Activated T-cell treated with anti-CD3 and anti-CD28 coated beads for 24 hours (primary cell): ENCODE measurements at regions not wholly inside any gene's neighbourhood (a gene's known extent, or its start where the extent isn't known, plus 50 kb on each side); places are given as distances from the start of the nearest gene placed in this dataset.
"Not testable (repeated sequence)": the region's sequence is repeated elsewhere in the genome, so short reads cannot be mapped to it uniquely, and the experiment has no call there.

ENCODE experiments used
- DNase-seq: peaks from one replicate; pipeline ENCODE4 v3.0.0-alpha.2; 2020; ENCODE audit warnings: low read depth

- DNase-seq, result no peak
Observed at GRCh38 chr2:235219048-235219447, 267.2 kb downstream of the SH3BP4 start.

DNA sequence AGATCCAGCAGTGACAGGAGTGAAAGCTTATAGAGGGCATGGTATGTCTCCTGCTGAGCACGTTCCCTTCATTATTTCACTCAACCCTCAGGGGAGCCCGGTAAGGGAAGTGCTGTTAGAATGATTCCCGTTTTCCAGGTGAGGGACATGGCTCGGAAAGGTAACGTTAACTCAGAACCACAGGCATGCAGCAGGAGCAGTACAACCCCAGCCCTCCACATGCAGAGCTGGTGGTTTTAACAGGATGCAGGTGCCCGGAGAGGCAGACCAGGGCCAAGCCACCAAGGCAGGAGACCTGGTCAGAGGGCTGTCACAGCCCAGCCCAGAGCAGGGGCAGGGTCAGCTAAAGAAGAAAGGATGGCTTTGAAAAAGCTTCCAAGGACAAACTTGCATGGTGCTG lies 268.5 kb downstream of the SH3BP4 start:
- no peak for DNase-seq

DNA sequence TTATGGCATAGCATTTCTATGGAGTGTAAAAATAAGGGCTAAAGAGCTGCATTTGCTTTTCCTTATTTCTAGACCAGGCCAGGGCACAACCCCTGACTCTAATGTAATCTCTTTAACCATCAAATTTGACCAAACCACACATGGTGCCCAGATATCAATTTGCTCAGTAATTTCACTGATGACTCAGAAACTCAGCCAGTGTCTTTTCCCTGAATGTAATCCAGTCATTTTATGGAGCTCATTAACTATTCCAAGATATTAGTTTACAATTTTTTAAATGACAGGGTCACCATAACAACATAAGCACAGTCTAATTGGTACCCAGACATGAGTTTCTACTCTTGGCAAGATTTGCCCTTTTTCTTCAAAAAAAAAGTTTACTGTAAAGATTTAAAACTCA lies 270.8 kb upstream of the AGAP1 start:
- DNase-seq, result no peak

DNA sequence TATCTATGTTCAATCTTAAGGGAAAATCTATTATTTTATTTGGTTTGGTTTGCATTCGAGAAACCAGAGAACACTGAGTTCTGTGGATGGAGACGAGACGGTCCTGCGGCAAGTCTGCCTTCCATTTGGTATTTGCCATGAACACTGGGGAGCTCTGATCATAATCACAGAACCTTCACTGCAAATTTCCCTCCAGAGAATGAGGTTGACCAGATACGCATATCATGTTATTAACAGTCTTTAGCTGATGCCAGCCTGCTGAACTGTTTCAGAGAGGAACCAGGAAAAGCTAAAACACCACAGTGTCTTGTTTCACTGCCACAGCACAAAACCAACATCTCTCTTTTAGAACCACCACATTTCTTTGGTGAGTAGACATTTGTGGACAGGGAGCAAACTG lies 269.4 kb upstream of the AGAP1 start:
- DNase-seq, result no peak

DNA sequence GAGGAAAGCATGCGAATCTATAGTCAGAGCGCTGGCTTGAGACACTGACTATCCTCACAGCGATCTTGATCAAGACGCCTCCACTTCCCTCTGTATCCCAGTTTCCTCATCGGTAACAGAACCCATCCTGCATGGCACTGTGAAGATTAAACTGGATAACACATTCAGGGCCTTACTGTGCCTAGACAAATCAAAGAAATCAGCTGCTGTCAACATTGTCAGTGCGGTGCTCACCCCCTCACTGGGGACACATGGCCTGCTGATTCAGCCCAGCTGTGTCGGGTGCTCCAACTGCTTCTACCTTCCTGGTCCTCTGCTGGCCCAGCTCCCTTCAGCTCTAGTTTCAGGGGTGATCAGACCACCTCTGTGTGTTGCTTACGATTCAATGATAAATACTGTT lies 268.6 kb upstream of the AGAP1 start:
- DNase-seq, result no peak

DNA sequence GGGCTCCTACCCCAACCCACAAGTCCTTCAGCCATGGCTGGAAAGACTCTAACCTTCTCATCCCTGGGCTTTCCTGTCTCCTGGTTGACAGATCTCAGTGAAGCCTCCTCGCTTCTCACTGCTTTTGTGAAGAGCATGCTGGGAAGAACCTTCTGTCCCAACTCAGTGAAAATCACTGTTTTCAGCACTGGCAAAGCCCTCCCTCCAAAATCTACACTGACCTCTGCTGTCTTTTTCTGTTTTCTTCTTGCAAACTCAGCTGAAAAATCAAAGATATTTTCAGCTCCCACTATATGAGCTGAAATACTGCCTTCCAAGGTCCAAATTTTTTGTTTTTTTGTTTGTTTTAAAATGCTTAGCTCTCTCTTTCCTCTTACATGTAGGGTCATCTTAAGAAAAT lies 266.3 kb upstream of the AGAP1 start:
- no peak for DNase-seq

- not testable (repeated sequence) for DNase-seq
Observed at GRCh38 chr2:235228422-235228821, 265.4 kb upstream of the AGAP1 start.

- no peak for DNase-seq
Observed at GRCh38 chr2:235229236-235229635, 264.6 kb upstream of the AGAP1 start.

DNA sequence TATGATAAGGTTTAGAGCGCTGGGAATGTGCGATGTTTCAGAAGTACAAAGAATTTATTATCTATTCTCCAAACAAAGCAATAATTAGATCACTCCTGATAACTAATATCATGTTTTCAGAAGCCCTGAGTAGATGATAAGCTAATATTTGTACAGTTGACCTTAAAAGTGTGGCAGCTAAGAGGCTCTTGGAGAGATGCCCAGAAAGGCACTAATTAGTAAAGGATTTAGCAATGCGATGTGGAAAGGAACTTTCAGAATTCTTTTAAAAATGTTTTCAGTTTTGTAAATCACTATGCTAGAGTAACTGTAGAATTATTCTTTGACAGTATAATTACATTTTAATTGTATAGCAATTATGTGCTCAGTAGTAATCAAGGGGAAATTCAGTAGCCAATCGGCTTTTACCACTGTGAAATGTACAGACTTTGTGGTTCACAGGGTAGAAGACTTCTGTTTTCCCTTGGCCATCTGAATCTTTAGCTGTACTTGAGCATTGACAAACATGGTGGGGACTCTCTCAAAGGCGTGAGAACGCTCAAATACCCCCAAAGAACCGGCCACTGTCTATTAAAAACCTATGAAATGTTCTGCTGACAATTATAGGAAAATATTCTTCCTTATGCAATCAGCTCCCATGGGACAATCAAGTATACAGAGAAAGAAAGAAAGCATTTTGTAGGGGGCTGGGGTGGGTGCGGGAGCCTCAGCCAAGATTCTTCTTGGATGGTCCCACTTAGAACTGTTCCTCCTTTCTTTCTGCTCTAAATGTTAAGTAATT lies 262.8 kb upstream of the AGAP1 start:
- no peak for DNase-seq

DNA sequence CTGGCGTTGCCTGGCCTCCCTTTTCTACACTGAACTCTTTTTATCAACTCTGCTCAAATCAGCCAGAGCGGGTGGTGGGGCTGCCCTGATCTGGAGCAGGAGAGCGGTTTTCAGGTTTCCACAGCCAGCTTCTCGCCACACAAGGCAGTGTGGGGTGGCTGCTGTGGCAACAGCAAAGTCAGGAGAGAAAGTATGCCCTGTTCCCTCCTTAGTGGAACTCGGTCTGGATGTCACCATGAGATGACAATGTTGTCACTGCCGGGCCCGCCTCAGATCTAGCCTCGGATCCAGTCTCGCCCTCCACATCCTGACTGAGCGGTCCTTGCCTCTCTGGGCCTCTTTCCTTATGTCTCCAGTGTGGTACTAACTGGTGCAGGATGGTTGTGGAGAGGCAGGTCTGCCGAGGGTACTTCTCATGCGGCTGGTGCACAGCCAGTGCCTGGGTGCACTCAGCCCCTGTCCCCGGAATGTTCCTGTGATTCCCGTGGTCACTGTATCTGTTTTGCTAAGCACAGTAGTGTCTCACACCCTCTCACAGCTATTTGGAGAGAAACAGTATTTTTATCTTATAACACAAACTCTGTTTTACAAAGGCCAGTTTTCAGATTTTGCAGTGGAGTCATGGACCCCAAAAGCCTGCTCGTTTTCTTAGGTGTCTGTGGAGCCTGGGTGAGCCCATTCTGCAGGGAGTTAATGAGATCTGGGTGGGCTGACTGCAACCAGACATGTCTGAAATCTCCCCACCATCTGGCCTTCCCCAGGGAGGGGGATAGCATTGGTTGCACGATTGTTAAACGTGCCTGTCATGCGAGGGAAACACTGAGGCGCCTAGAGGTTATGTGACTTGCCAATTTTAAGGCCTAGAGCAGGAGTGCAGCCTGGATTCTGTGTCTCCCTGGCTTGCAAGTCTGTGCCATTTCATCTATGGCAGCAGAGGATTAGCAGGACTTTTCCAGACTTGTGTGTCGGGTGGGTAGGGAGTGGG lies 261.1 kb upstream of the AGAP1 start:
- no peak for DNase-seq

GRCh38 chr2:235234736-235235135 lies 259.1 kb upstream of the AGAP1 start:
- DNase-seq, result no peak

GRCh38 chr2:235235977-235236767 lies 257.7 kb upstream of the AGAP1 start:
- DNase-seq, result no peak

DNA sequence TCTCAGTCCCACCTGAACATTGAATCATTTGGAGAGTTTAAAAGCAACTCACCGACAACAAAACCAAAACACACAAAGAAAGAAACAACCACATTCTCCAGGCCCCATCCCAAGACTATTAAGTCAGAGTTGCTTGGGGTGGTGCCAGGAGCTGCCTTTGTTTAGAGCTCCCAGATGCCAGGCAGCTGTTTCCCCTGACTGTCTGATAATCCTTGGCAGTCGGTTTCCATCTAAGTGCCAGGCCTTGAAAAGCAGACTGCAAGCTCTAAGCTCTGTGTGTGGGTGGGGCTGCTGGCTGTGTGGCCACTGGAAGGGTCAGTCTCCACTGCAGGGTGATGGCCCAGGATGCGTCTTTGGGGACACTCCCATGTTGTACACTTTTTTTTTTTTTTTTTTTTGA lies 255.3 kb upstream of the AGAP1 start:
- no peak for DNase-seq

- no peak for DNase-seq
Observed at GRCh38 chr2:235240574-235240973, 253.3 kb upstream of the AGAP1 start.

- DNase-seq, result no peak
Observed at GRCh38 chr2:235244255-235245220, 249.3 kb upstream of the AGAP1 start.

GRCh38 chr2:235247001-235247400 lies 246.8 kb upstream of the AGAP1 start:
- DNase-seq, result no peak

DNA sequence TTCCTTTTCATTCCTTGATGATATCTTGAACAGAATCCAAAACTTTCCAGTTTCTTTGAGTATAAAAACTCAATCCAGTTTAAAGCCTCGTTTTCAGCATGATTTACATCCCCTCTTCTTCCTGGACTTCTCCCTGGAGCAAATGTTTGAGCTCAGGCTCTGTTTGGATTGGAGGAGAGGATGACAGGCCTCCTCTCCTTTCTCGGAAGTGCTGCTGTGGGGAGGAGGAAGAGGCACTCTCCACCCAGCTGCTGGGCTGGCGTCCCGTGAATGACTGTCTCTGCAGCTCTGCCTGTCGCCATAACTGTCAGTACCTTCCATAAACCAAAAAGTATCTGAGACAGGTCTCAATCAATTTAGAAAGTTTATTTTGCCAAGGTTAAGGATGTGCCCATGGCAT lies 238.2 kb upstream of the AGAP1 start:
- DNase-seq, result no peak

DNA sequence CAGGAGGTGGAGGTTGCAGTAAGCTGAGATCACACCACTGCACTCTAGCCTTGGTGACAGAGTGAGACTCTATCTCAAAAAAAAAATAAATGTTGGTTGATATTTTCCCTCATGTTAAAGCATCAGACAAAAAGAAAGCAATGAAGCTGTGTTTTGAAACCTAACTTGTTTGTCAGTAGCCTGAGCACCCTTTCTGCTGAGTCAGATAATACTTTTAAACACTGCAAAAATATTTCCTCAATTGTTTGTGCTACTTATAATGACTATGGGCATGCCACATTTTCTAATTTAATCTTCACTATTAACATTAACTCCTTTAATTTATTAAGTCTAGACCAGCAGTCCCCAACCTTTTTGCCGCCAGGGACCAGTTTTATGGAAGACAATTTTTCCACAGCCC lies 236.3 kb upstream of the AGAP1 start:
- no peak for DNase-seq

DNA sequence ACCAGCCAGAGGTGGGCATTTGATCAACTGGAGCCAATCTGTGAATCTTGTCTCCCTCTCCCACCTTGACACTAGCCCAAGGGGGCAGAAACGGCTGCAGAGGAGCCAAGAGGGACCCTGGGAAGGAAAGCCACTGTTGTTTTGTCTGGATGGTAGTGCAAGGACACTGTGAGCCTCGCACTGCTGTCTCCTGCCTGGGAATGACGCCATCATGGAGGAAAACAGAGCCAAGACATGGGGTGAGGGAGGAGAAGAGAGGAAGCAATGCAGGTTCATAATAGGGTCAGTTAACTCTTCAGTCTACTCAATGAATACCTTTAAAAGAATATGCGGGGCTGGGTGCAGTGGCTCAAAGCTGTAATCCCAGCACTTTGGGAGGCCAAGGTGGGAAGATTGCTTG lies 231.1 kb upstream of the AGAP1 start:
- DNase-seq, result no peak

DNA sequence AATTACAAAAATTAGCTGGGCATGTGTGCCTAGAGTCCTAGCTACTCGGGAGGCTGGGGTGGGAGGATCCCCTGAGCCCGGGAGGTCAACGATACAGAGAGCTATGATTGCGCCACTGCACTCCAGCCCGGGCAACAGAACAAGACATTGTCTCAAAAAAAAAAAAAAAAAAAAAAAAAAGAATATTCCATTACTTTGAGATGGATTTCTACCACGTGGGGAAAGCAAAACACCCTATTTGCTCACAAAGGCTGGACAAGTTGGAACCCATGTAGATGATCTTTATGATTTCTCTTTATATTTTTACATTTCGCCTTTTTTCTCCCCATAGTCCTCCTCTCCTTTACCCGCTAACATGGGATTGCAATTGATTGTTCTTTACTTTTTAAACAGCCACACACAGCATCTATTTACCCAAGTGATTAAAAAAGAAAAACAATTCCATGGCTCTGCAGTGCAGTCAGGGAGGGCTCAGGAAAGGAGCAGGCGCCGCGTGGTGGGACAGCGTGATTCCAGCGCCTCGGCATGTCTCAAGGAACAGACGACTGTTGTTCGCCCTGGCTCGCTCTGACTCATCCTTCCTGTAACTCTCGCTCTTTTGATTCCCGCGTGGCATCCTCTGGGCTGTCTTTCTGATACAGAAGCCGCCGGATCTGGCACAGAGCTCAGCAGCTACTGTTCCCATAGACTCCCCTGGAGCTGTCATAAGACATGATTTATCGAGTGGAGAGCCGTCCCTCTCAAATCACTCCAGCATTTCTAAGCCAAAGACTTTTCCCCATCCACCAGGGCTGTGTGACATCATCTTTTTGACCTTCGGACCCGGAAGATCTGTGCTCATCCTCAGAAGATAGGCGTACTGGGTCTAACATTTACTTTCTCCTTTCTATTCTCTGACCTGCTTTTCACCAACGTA lies 230.4 kb upstream of the AGAP1 start:
- no peak for DNase-seq
